ENCODE measurements at regions not wholly inside any gene's neighbourhood (a gene's known extent, or its start where the extent isn't known, plus 50 kb on each side); places are given as distances from the start of the nearest gene placed in this dataset.

DNA sequence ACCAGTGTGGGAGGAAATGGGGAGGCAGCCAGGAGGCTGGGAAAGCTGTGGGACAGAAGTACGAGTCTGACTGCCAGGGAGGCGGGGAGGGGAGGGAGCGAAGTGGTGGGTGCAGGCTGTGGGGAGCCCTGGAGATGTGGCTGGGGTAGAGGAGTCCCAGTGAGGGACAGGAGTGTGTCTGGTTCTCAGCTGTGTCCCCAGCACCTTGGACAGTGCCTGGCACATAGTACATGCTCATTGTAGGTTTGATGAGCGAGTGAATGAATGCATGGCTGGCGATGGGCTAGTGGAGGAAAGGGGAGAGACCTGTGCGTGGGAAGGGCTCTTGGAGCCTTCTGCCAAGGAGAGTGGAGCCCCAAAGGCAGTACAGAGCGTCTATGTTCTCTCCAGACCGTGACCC is 104.1 kb downstream of the SIK1 start:
- no peaks in the 10 kb centered on the region for H3K9me3 ChIP-seq (ENCODE audit: control insufficient read depth, low read length, poor library complexity, severe bottlenecking)
- DNase-seq = no peak
- Mint-ChIP-seq H3K27me3 (peaks cover 19% of the 10 kb centered on the region), H3K4me3 (no peak overlapping the region), H3K4me1 (peaks cover 6% of the 10 kb centered on the region), H3K27ac (no peak overlapping the region), H3K36me3 (ENCODE audit: low read depth) (no peaks in the 10 kb centered on the region)
- ATAC-seq = no peak

GRCh38 chr21:43322311-43322710 is 104.6 kb downstream of the SIK1 start:
- no peak for DNase-seq
- Mint-ChIP-seq H3K27me3 (peaks cover 19% of the 10 kb centered on the region), H3K27ac (no peak overlapping the region), H3K4me3 (no peak overlapping the region), H3K36me3 (ENCODE audit: low read depth) (no peaks in the 10 kb centered on the region), H3K4me1 (peaks cover 6% of the 10 kb centered on the region)
- no peaks in the 10 kb centered on the region for H3K9me3 ChIP-seq (ENCODE audit: control insufficient read depth, low read length, poor library complexity, severe bottlenecking)
- ATAC-seq = no peak

- Mint-ChIP-seq H3K36me3 (ENCODE audit: low read depth) (no peaks in the 10 kb centered on the region), H3K27me3 (peaks cover 21% of the 10 kb centered on the region), H3K4me3 (no peak overlapping the region), H3K4me1 (peaks cover 6% of the 10 kb centered on the region), H3K27ac (no peak overlapping the region)
- DNase-seq = no peak
- H3K9me3 ChIP-seq (ENCODE audit: control insufficient read depth, low read length, poor library complexity, severe bottlenecking) = no peaks in the 10 kb centered on the region
- no peak for ATAC-seq
Observed at GRCh38 chr21:43321611-43322010, 105.3 kb downstream of the SIK1 start.

DNA sequence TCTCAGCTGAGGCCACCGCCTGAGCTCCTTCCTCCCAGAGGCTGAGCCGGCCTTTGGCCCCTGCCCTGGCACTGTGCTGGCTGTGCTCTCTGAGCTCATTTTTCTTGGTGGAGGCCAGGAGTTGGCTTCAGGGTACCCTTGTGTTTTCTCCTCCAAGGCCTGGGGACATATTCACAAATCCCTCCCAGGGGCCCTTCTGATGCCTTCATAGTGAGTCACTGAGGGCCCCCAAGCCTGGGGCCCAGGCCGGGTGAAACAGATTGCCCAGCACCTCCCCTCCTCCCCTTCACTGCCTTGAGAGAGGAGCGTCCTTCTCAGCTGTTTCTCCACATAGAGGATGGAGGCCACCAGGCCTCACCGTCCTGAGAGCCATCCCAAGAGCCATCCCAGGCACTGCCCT is 105.8 kb downstream of the SIK1 start:
- H3K4me3 Mint-ChIP-seq = no peak overlapping the region
- no peak for DNase-seq
- H3K4me1 Mint-ChIP-seq = peaks cover 6% of the 10 kb centered on the region
- no peak overlapping the region for H3K27ac Mint-ChIP-seq
- peaks cover 17% of the 10 kb centered on the region for H3K27me3 Mint-ChIP-seq
- no peaks in the 10 kb centered on the region for H3K9me3 ChIP-seq (ENCODE audit: control insufficient read depth, low read length, poor library complexity, severe bottlenecking)
- no peaks in the 10 kb centered on the region for H3K36me3 Mint-ChIP-seq (ENCODE audit: low read depth)
- ATAC-seq = no peak

DNA sequence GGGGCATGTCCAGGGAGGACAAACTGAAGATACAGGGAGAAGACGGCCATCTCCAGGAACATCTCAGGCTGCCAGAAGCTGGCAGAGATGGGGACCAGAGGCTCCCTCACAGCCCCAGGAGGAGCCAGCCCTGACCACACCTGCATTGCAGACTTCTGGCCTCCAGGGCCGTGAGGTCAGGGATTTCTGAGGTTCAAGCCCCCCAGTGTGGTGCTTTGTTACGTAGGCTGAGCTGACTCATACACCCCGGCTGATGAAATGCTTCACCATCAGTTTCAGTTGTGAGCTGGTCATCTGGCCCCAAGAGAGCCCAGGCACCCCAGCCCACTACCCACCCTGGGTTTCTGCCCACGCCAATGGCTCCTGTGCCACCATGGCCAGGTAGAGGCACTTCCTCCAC is 106.4 kb downstream of the SIK1 start:
- Mint-ChIP-seq H3K27ac (no peak overlapping the region), H3K36me3 (ENCODE audit: low read depth) (no peaks in the 10 kb centered on the region)

GRCh38 chr21:43318841-43319781 is 107.8 kb downstream of the SIK1 start:
- DNase-seq = no peak
- no peak for ATAC-seq
- no peaks in the 10 kb centered on the region for H3K9me3 ChIP-seq (ENCODE audit: control insufficient read depth, low read length, poor library complexity, severe bottlenecking)
- Mint-ChIP-seq H3K27me3 (peaks cover 31% of the 10 kb centered on the region), H3K4me1 (peaks cover 6% of the 10 kb centered on the region), H3K4me3 (no peak overlapping the region), H3K27ac (no peak overlapping the region), H3K36me3 (ENCODE audit: low read depth) (no peaks in the 10 kb centered on the region)

More for the DNA sequence above, 106.4 kb downstream of the SIK1 start:
- ATAC-seq = no peak
- H3K4me1 Mint-ChIP-seq = peaks cover 5% of the 10 kb centered on the region
- peaks cover 17% of the 10 kb centered on the region for H3K27me3 Mint-ChIP-seq
- H3K9me3 ChIP-seq (ENCODE audit: control insufficient read depth, low read length, poor library complexity, severe bottlenecking) = no peaks in the 10 kb centered on the region
- H3K4me3 Mint-ChIP-seq = no peak overlapping the region
- DNase-seq = no peak

DNA sequence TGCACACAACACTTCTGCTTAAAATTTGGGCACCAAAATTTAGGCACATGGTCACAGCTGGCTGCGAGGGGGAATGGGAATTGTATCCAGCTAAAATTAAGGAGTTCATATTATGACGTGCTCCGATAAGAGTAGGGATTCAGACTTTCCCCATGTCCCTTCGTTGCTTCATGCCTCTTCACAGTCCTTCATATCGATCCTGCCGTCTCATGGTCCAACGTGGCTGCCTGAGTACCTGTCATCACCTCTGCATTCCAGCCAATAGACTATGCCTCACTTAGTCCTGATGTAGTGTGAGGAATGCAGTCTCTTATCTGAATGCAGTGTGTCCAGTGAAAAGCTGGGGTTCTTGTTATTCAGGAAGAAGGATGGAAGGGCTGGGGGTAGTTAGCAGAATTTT is 108.6 kb downstream of the SIK1 start:
- Mint-ChIP-seq H3K27ac (no peak overlapping the region), H3K4me1 (peaks cover 6% of the 10 kb centered on the region), H3K4me3 (no peak overlapping the region), H3K36me3 (ENCODE audit: low read depth) (no peaks in the 10 kb centered on the region), H3K27me3 (peaks cover 33% of the 10 kb centered on the region)
- ATAC-seq (no peak), DNase-seq (no peak)
- H3K9me3 ChIP-seq (ENCODE audit: control insufficient read depth, low read length, poor library complexity, severe bottlenecking) = no peaks in the 10 kb centered on the region

- DNase-seq (no peak), ATAC-seq (no peak)
- peaks cover 6% of the 10 kb centered on the region for H3K4me1 Mint-ChIP-seq
- peaks cover 33% of the 10 kb centered on the region for H3K27me3 Mint-ChIP-seq
- no peak overlapping the region for H3K27ac Mint-ChIP-seq
- H3K9me3 ChIP-seq (ENCODE audit: control insufficient read depth, low read length, poor library complexity, severe bottlenecking) = no peaks in the 10 kb centered on the region
- no peak overlapping the region for H3K4me3 Mint-ChIP-seq
- H3K36me3 Mint-ChIP-seq (ENCODE audit: low read depth) = no peaks in the 10 kb centered on the region
Observed at GRCh38 chr21:43317959-43318358, 109.0 kb downstream of the SIK1 start.

- Mint-ChIP-seq H3K27ac (no peak overlapping the region), H3K36me3 (ENCODE audit: low read depth) (no peaks in the 10 kb centered on the region), H3K4me1 (peaks cover 6% of the 10 kb centered on the region), H3K4me3 (no peak overlapping the region), H3K27me3 (peaks cover 30% of the 10 kb centered on the region)
- ATAC-seq (no peak), DNase-seq (no peak)
- H3K9me3 ChIP-seq (ENCODE audit: control insufficient read depth, low read length, poor library complexity, severe bottlenecking) = no peaks in the 10 kb centered on the region
Observed at GRCh38 chr21:43317254-43317748, 109.6 kb downstream of the SIK1 start.

- H3K4me1 Mint-ChIP-seq = peaks cover 4% of the 10 kb centered on the region
- H3K4me3 Mint-ChIP-seq = no peak overlapping the region
- ATAC-seq (no peak), DNase-seq (no peak)
- H3K27ac Mint-ChIP-seq = no peak overlapping the region
- peaks cover 24% of the 10 kb centered on the region for H3K27me3 Mint-ChIP-seq
- H3K36me3 Mint-ChIP-seq (ENCODE audit: low read depth) = no peaks in the 10 kb centered on the region
- H3K9me3 ChIP-seq (ENCODE audit: control insufficient read depth, low read length, poor library complexity, severe bottlenecking) = no peaks in the 10 kb centered on the region
Observed at GRCh38 chr21:43316156-43316845, 110.6 kb downstream of the SIK1 start.

- no peaks in the 10 kb centered on the region for H3K36me3 Mint-ChIP-seq (ENCODE audit: low read depth)
- no peaks in the 10 kb centered on the region for H3K9me3 ChIP-seq (ENCODE audit: control insufficient read depth, low read length, poor library complexity, severe bottlenecking)
- H3K27me3 Mint-ChIP-seq = peaks cover 24% of the 10 kb centered on the region
- H3K4me3 Mint-ChIP-seq = no peak overlapping the region
- no peak for DNase-seq
- no peak overlapping the region for H3K27ac Mint-ChIP-seq
- ATAC-seq = peak; percentile 50
- peaks cover 4% of the 10 kb centered on the region for H3K4me1 Mint-ChIP-seq
Observed at GRCh38 chr21:43315244-43316137, 111.4 kb downstream of the SIK1 start.

GRCh38 chr21:43313939-43314405 is 113.0 kb downstream of the SIK1 start:
- Mint-ChIP-seq H3K4me1 (peaks cover 4% of the 10 kb centered on the region), H3K27ac (no peak overlapping the region), H3K36me3 (ENCODE audit: low read depth) (no peaks in the 10 kb centered on the region), H3K4me3 (no peak overlapping the region), H3K27me3 (peaks cover 34% of the 10 kb centered on the region)
- DNase-seq (no peak), ATAC-seq (no peak)
- no peaks in the 10 kb centered on the region for H3K9me3 ChIP-seq (ENCODE audit: control insufficient read depth, low read length, poor library complexity, severe bottlenecking)

Measured in T-helper 17 cell (primary cell).